BLaER1 treated with 17β-estradiol and CSF1 and Interleukin-3, amounts not matched to agents 10 nM and 100 nM (cell line): ENCODE measurements at regions not wholly inside any gene's neighbourhood (a gene's known extent, or its start where the extent isn't known, plus 50 kb on each side); places are given as distances from the start of the nearest gene placed in this dataset.
"Not testable (repeated sequence)": the region's sequence is repeated elsewhere in the genome, so short reads cannot be mapped to it uniquely, and the experiment has no call there.

ENCODE experiments used
- H3K27ac ChIP-seq, 11 experiments: shearing (Covaris generic); formaldehyde crosslinking; 2 replicates each; pipeline ENCODE4 v1.8.1; 2022
- H3K27me3 ChIP-seq, 11 experiments: shearing (Covaris generic); formaldehyde crosslinking; 2 replicates each; pipeline ENCODE4 v1.8.1; 2022
- H3K36me3 ChIP-seq, 11 experiments: shearing (Covaris generic); formaldehyde crosslinking; 2 replicates each; pipeline ENCODE4 v1.8.1; 2022
- H3K4me1 ChIP-seq, 10 experiments: shearing (Covaris generic); formaldehyde crosslinking; 2 replicates each; pipeline ENCODE4 v1.8.1; 2022
- H3K4me2 ChIP-seq, 11 experiments: shearing (Covaris generic); formaldehyde crosslinking; 2 replicates each; pipeline ENCODE4 v1.8.1; 2022
- H3K4me3 ChIP-seq, 10 experiments: shearing (Covaris generic); formaldehyde crosslinking; 2 replicates each; pipeline ENCODE4 v1.8.1; 2022
- H3K9ac ChIP-seq, 11 experiments: shearing (Covaris generic); formaldehyde crosslinking; 2 replicates each; pipeline ENCODE4 v1.8.1; 2022
- H3K9me3 ChIP-seq, 11 experiments: shearing (Covaris generic); formaldehyde crosslinking; replicated peaks in 1 of 11; 2 replicates each; pipeline ENCODE4 v1.8.1; 2022
- H4K20me1 ChIP-seq, 11 experiments: shearing (Covaris generic); formaldehyde crosslinking; 2 replicates each; pipeline ENCODE4 v1.8.1; 2022
- Cebpa-rat ChIP-seq, 11 experiments: shearing (Covaris generic); IDR thresholded peaks; 2 replicates each; pipeline ENCODE4 v1.8.1; 2022

DNA sequence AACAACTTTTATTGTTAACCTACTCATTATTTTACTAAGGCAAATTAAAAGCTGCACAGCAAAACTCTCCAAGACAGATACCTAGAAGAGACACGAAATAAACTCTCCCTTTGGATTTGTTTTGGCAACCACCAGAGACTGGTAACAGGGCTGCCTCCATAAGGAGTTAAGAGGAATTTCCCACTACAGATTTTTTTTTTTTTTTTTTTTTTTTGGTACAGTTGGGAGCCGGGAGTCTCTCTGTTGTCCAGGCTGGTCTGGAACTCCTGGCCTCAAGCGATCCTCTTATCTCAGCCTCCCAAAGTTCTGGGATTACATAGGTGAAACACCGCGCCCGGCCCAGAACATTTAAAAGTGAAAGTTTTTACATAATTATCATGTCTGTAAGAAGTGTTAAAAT lies 73.6 kb upstream of the VGLL4 start:
- H3K27ac ChIP-seq: no peak overlapping the region

DNA sequence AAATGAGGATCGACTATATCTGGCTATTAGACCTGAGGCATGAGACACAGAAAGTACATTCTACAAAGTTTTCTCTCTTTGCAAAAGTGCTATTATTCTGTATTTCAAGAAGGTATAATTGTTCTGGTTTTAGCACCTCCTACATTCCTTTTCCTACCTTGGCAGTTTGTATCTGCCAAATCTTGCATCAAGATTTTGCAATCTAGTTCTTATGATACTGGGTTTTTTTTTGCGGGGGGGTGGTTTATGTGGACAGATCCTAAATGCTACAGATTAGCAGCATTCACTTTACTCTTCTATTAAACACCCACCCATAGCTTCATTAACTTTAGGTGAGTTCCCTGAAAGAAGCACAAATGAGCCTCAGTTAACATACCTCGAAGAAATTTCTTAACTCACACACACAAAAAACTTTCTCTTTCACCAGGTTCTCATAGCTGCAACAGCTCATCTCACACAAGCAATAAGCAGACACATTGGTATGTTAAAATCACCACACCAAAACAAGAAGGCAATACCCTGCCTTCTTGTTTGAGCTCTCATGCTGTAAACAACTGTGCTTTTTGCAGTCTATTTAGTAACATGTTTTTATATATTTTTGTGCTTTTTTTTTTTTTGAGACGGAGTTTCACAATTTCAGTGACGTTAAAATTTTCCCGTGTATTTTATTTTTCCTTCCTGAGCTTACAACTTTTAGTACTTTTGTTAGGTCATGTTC lies 73.0 kb upstream of the VGLL4 start:
- no peak for TF ChIP-seq Cebpa-rat (IDR thresholded peaks at IDR 0.05)
- Histone ChIP-seq H4K20me1 (peaks cover 0 to 33% (median 0%) of the 10 kb centered on the region in 11 experiments; a peak in 8 of 22 replicates), H3K27me3 (peaks cover 45 to 63% (median 56%) of the 10 kb centered on the region in 11 experiments), H3K4me2 (no peak overlapping the region), H3K27ac (no peak overlapping the region), H3K9ac (no peak overlapping the region), H3K4me3 (no peak overlapping the region), H3K9me3 (no peaks in the 10 kb centered on the region), H3K36me3 (no peaks in the 10 kb centered on the region), H3K4me1 (peaks cover 8 to 34% (median 20%) of the 10 kb centered on the region in 10 experiments; a peak in 18 of 20 replicates)

More for the DNA sequence above, 73.6 kb upstream of the VGLL4 start:
- H3K4me3 ChIP-seq: no peak overlapping the region
- peaks cover 50 to 69% (median 62%) of the 10 kb centered on the region in 11 experiments for H3K27me3 ChIP-seq
- TF ChIP-seq Cebpa-rat (IDR thresholded peaks at IDR 0.05): no peak
- H4K20me1 ChIP-seq: peaks cover 0 to 33% (median 0%) of the 10 kb centered on the region in 11 experiments; a peak in 8 of 22 replicates
- H3K4me2 ChIP-seq: no peak overlapping the region
- H3K9me3 ChIP-seq: no peaks in the 10 kb centered on the region
- peaks cover 8 to 34% (median 20%) of the 10 kb centered on the region in 10 experiments; a peak in 18 of 20 replicates for H3K4me1 ChIP-seq
- no peak overlapping the region for H3K9ac ChIP-seq
- no peaks in the 10 kb centered on the region for H3K36me3 ChIP-seq

DNA sequence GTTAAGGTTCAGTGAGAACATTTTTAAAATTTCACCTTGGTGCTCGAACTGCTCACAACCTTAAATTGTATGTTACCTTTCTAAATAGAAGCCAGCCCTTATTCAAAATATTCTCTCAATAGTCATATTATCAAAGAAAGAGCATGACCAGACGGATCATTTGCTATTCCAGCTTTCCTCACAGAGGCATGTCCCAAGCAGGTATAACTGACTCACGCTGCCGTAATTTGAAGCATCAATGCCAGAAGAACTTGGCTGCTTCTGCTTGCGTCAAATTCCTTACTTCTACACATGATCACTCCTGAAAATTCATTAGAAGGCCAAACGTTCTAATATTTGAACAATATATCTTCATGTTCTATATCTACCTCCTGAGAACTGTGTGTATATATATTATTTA lies 69.5 kb upstream of the VGLL4 start:
- Histone ChIP-seq H3K36me3 (no peaks in the 10 kb centered on the region), H3K4me3 (no peak overlapping the region), H3K9ac (no peak overlapping the region), H3K27me3 (peaks cover 19 to 27% (median 21%) of the 10 kb centered on the region in 11 experiments), H3K9me3 (peaks cover 0 to 11% (median 7%) of the 10 kb centered on the region in 11 experiments; a peak in 11 of 22 replicates), H3K4me2 (no peak overlapping the region), H3K4me1 (peaks cover 0 to 5% (median 3%) of the 10 kb centered on the region in 10 experiments; a peak in 14 of 20 replicates), H3K27ac (no peak overlapping the region), H4K20me1 (peaks cover 0 to 10% (median 0%) of the 10 kb centered on the region in 11 experiments; a peak in 6 of 22 replicates)
- no peak for TF ChIP-seq Cebpa-rat (IDR thresholded peaks at IDR 0.05)

DNA sequence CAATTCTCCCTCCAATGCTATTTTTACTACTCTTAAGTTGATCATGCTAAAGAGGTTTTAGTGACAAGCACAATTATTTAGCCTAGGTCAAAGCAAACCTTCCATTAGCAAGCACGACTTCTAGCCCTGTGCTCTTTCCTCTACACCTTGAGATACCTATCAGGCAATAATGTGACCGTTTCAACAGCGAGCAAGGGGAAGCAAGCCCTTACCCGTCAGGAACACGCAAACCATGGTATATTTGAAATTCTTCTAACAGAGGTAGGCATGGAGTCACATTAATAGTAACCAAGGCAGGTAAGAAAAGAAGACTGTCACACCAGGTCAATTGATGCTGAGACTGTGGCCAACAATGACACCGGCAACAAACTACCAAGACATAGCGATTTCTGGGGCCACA lies 68.9 kb upstream of the VGLL4 start:
- H3K9ac ChIP-seq: no peak overlapping the region
- H3K36me3 ChIP-seq: no peaks in the 10 kb centered on the region
- no peak overlapping the region for H3K4me3 ChIP-seq
- TF ChIP-seq Cebpa-rat (IDR thresholded peaks at IDR 0.05): no peak
- peaks cover 0 to 11% (median 7%) of the 10 kb centered on the region in 11 experiments; a peak in 11 of 22 replicates for H3K9me3 ChIP-seq
- no peak overlapping the region for H3K27ac ChIP-seq
- H3K4me1 ChIP-seq: no peaks in the 10 kb centered on the region; a peak in 1 of 20 replicates
- no peak overlapping the region for H3K4me2 ChIP-seq
- H4K20me1 ChIP-seq: peaks cover 0 to 5% (median 0%) of the 10 kb centered on the region in 11 experiments; a peak in 4 of 22 replicates
- peaks cover 14 to 22% (median 16%) of the 10 kb centered on the region in 11 experiments for H3K27me3 ChIP-seq

DNA sequence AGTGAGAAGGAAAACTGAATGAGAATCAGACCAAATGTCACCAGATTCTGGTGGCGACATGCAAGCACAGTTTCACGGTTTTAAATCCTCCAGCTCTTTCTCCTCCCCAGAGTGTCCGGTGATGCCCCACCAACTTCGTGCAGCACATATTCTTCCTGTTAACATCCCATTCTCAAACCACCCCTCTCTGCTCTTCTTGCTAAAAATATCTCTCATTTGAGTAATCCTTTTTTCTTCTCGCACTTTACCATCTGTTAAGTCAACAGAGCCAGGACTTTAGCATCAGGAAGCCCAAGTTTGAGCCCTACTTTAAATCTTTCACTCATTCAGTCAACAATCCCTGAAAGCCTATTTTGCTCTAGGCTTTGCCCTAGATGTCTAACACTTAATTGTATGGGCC lies 68.2 kb upstream of the VGLL4 start:
- Histone ChIP-seq H3K36me3 (no peaks in the 10 kb centered on the region), H3K27ac (no peak overlapping the region), H3K4me3 (no peak overlapping the region), H3K4me2 (no peak overlapping the region), H3K9me3 (peaks cover 0 to 11% (median 7%) of the 10 kb centered on the region in 11 experiments; a peak in 11 of 22 replicates), H3K9ac (no peak overlapping the region), H4K20me1 (no peaks in the 10 kb centered on the region; a peak in 1 of 22 replicates), H3K4me1 (no peaks in the 10 kb centered on the region), H3K27me3 (peaks cover 6 to 14% (median 8%) of the 10 kb centered on the region in 11 experiments)
- no peak for TF ChIP-seq Cebpa-rat (IDR thresholded peaks at IDR 0.05)

DNA sequence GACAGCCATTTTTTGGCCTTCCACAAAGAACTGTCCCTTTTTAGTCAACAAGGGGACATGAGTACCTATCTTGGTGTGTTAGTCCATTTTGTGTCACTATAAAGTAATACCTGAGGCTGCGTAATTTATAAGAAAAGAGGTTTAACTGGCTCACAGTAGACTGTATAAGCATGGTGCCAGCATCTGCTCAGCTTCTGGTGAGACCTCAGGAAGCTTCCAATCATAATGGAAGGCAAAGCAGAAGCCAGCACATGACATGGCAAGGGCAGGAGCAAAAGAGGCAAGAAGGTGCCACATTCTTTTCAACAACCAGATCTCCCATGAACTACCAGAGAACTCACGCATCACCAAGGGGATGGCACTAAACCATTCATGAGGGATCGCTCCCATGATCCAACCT lies 66.1 kb upstream of the VGLL4 start:
- no peaks in the 10 kb centered on the region for H3K4me1 ChIP-seq
- H3K27ac ChIP-seq: no peak overlapping the region
- no peak overlapping the region for H3K4me3 ChIP-seq
- H3K9me3 ChIP-seq: peaks cover 0 to 11% (median 8%) of the 10 kb centered on the region in 11 experiments; a peak in 11 of 22 replicates
- H3K4me2 ChIP-seq: no peak overlapping the region
- no peaks in the 10 kb centered on the region for H3K36me3 ChIP-seq
- H4K20me1 ChIP-seq: no peaks in the 10 kb centered on the region
- H3K9ac ChIP-seq: no peak overlapping the region
- no peak for TF ChIP-seq Cebpa-rat (IDR thresholded peaks at IDR 0.05)
- no peaks in the 10 kb centered on the region for H3K27me3 ChIP-seq

DNA sequence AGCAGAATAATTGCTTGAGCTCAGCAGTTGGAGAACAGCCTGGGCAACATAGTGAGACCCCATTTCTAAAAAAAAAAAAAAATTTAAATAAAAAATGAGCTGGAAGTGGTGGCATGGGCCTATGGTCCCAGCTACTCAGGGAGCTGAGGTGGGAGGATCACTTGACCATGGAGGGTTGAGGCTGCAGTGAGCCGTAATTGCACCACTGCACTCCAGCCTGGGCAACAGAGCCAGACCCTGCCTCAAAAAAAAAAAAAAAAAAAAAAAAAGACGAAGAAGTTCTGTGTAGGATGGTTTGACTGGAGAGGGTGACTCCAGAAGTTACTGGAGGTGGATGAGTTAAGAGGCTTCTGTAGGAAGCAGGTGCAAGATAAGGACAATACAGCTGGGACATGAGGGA lies 63.4 kb upstream of the VGLL4 start:
- not testable (repeated sequence) for H3K4me1 ChIP-seq
- peaks cover 0 to 11% (median 8%) of the 10 kb centered on the region in 11 experiments; a peak in 11 of 22 replicates for H3K9me3 ChIP-seq

DNA sequence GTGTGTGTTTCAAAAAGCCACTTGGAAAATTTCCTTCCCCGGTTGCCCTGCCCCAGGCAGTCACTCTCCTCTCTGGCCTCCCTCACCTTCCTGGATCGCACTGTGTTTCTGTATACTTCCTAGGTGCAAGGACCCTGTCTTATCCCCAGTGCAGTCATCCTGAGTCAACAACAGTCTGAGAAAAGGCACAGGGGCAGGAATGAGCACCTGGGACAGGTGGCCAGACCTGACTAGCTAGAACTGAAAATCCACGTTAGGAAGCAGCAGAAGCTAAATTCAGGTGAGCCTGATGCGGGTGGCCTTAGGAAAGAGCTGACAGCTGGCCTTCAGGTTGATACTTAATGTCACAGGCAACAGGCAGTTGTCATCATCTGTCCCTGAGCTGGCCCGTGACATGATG lies 62.9 kb upstream of the VGLL4 start:
- no peaks in the 10 kb centered on the region for H3K36me3 ChIP-seq

More for the DNA sequence above, 63.4 kb upstream of the VGLL4 start:
- H3K9ac ChIP-seq, H3K4me3 ChIP-seq, H3K27ac ChIP-seq, H3K36me3 ChIP-seq, H4K20me1 ChIP-seq, H3K4me2 ChIP-seq, H3K27me3 ChIP-seq: not testable (repeated sequence)

DNA sequence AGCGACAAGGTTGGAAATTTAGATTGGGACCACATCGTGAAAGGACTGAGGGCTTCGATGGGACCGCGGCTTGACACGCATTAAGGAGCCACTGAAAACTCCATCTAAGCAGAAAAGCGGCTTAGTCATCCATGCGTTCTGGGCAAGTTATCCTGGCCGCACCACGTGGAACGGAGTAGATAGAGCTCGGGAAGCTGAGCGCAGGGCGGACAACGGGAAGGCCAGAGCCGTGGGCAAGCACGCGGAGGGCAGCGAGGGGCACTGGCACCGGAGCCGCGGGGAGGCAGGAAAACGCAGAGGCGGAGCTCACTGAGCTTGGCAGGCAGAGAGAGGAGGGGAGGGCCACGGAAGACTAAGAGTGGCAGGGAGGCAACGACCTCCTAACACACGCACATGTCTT lies 61.3 kb upstream of the VGLL4 start:
- no peaks in the 10 kb centered on the region for H3K36me3 ChIP-seq
- no peaks in the 10 kb centered on the region for H4K20me1 ChIP-seq
- H3K27ac ChIP-seq: no peak overlapping the region
- H3K4me3 ChIP-seq: no peak overlapping the region
- peaks cover 0 to 8% (median 5%) of the 10 kb centered on the region in 11 experiments; a peak in 10 of 22 replicates for H3K9me3 ChIP-seq
- no peak overlapping the region for H3K9ac ChIP-seq
- H3K4me2 ChIP-seq: no peak overlapping the region
- 0 out of 20 replicates have a peak, but pooled peaks cover 0 to 6% (median 0%) of the 10 kb centered on the region in 10 experiments for H3K4me1 ChIP-seq
- no peaks in the 10 kb centered on the region for H3K27me3 ChIP-seq
- TF ChIP-seq Cebpa-rat (IDR thresholded peaks at IDR 0.05): no peak

More for the DNA sequence above, 62.9 kb upstream of the VGLL4 start:
- Histone ChIP-seq H3K4me2 (no peak overlapping the region), H4K20me1 (no peaks in the 10 kb centered on the region), H3K27ac (no peak overlapping the region), H3K27me3 (no peaks in the 10 kb centered on the region), H3K4me1 (0 out of 20 replicates have a peak, but pooled peaks cover 0 to 6% (median 0%) of the 10 kb centered on the region in 10 experiments), H3K9me3 (peaks cover 0 to 11% (median 8%) of the 10 kb centered on the region in 11 experiments; a peak in 11 of 22 replicates), H3K4me3 (no peak overlapping the region), H3K9ac (no peak overlapping the region)
- no peak for TF ChIP-seq Cebpa-rat (IDR thresholded peaks at IDR 0.05)
